CD4-positive, alpha-beta T cell (primary cell): ENCODE measurements at regions not wholly inside any gene's neighbourhood (a gene's known extent, or its start where the extent isn't known, plus 50 kb on each side); places are given as distances from the start of the nearest gene placed in this dataset.

ENCODE experiments used
- ATAC-seq: fragments of 200-7000 bp; cut with Tn5 transposase; one replicate; pipeline ENCODE4 v1.10.0; 2022; ENCODE audit warnings: mild to moderate bottlenecking; ENCODE audit not compliant: poor library complexity
- CTCF ChIA-PET: fragments of 350-600 bp; sonication (Branson Sonifier 250); formaldehyde crosslinking; loops from one replicate; lab custom pipeline; 2021; ENCODE audit warnings: antibody characterized with exemption, inconsistent platforms; lab: Charles Lee
- POLR2A ChIA-PET: fragments of 350-600 bp; sonication (Branson Sonifier 250); formaldehyde crosslinking; loops from one replicate; lab custom pipeline; 2021; ENCODE audit warnings: antibody characterized with exemption, inconsistent platforms; lab: Charles Lee
- DNase-seq, 14 experiments: peaks; one replicate each; pipeline ENCODE4 v3.0.0-alpha.2; 2013 to 2020; ENCODE audit warnings: mixed read lengths in 2 of 14
- H3K27ac ChIP-seq, 2 donors: one replicate each; pipeline versions ENCODE4 v1.5.1 to v1.7.0; 2013; ENCODE audit warnings: low read length in 2 of 2, low read depth in 1 of 2, mild to moderate bottlenecking in 1 of 2
- H3K27me3 ChIP-seq, 2 experiments: 1 replicate in 1 of 2; 2 replicates in 1 of 2; pipeline versions ENCODE4 v1.6.1 to v1.7.0; 2013; ENCODE audit warnings: low read length in 2 of 2, control low read depth in 1 of 2, mild to moderate bottlenecking in 1 of 2, moderate library complexity in 1 of 2; ENCODE audit not compliant: insufficient read depth in 2 of 2, control insufficient read depth in 1 of 2
- H3K36me3 ChIP-seq: one replicate; pipeline ENCODE4 v1.6.1; 2013; ENCODE audit warnings: low read length, control low read depth; ENCODE audit not compliant: insufficient read depth
- H3K4me1 ChIP-seq: one replicate; pipeline ENCODE4 v1.6.1; 2013; ENCODE audit warnings: low read length, control low read depth; ENCODE audit not compliant: insufficient read depth
- H3K4me3 ChIP-seq: one replicate; pipeline ENCODE4 v1.5.1; 2013; ENCODE audit warnings: mild to moderate bottlenecking, low read length, moderate library complexity
- H3K9me3 ChIP-seq, 2 experiments: 1 replicate in 1 of 2; 2 replicates in 1 of 2; pipeline versions ENCODE4 v1.6.1 to v1.7.0; 2013; ENCODE audit warnings: low read length in 2 of 2, mild to moderate bottlenecking in 2 of 2, control low read depth in 1 of 2, moderate library complexity in 1 of 2; ENCODE audit not compliant: control insufficient read depth in 1 of 2, insufficient read depth in 1 of 2
- H3K27ac Mint-ChIP-seq: one replicate; pipeline ENCODE4 v1.8.0; 2020; ENCODE audit warnings: mixed read lengths
- H3K27me3 Mint-ChIP-seq: one replicate; pipeline ENCODE4 v1.8.0; 2021; ENCODE audit warnings: mixed read lengths
- H3K36me3 Mint-ChIP-seq: one replicate; pipeline ENCODE4 v1.8.0; 2021; ENCODE audit warnings: low read depth, mixed read lengths
- H3K4me1 Mint-ChIP-seq: one replicate; pipeline ENCODE4 v1.8.0; 2021; ENCODE audit warnings: low read depth, mixed read lengths
- H3K4me3 Mint-ChIP-seq: one replicate; pipeline ENCODE4 v1.8.0; 2020; ENCODE audit warnings: mild to moderate bottlenecking, mixed read lengths
- H3K9me3 Mint-ChIP-seq: one replicate; pipeline ENCODE4 v1.8.0; 2020; ENCODE audit warnings: mixed read lengths
- CTCF ChIP-seq: fragments of 200-600 bp; IDR thresholded peaks from one replicate; pipeline ENCODE4 v1.8.0; 2022; ENCODE audit warnings: antibody characterized with exemption, mild to moderate bottlenecking
- intact Hi-C, 2 experiments: fragments of 100-400 bp; cut with DNase I in 1 of 2; cut with micrococcal nuclease in 1 of 2; formaldehyde crosslinking; loops; one replicate each; pipeline versions ENCODE4 v1.15.1 to v1.9.0; 2023 to 2025; cut with DNase I, micrococcal nuclease

- no peak overlapping the region for H3K4me3 ChIP-seq
- ChIA-PET CTCF (no interaction called here), POLR2A (no interaction called here)
- H3K27me3 ChIP-seq, result no peaks in the 10 kb centered on the region
- H3K4me1 ChIP-seq, result no peaks in the 10 kb centered on the region
- ATAC-seq (no peak), DNase-seq (no peak)
- no peak overlapping the region for H3K27ac ChIP-seq
- H3K27ac Mint-ChIP-seq, result no peak overlapping the region
- TF ChIP-seq CTCF, result no peak
- H3K9me3 Mint-ChIP-seq, result peaks cover 5% of the 10 kb centered on the region
- H3K9me3 ChIP-seq, result peaks cover 9 to 11% of the 10 kb centered on the region in 2 experiments
- intact Hi-C loops, result no loop called here
- no peaks in the 10 kb centered on the region for H3K4me1 Mint-ChIP-seq
- H3K36me3 Mint-ChIP-seq, result no peaks in the 10 kb centered on the region
- no peak overlapping the region for H3K4me3 Mint-ChIP-seq
- H3K27me3 Mint-ChIP-seq, result no peaks in the 10 kb centered on the region
- no peaks in the 10 kb centered on the region for H3K36me3 ChIP-seq
Measured at GRCh38 chr4:124964852-124965496, 252.4 kb upstream of the ANKRD50 start.

DNA sequence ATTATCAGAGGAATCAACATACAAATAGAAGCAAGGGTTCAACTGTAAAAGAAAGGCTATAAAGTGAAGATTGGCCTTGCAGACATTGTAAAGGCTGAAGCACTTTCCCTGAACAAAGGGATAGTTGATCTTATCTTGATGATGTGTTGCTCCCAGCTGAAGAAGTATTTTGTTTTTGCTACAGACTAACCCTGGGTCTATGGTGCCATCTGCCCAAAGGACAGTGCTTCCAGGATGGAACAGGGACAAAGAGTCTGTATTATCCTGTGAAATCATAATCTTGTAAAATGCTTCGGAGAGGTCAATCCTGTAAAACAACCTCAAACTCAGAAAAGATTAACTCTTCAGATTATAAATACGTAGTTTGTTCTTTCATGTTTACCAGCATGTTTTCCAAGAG lies 251.7 kb upstream of the ANKRD50 start:
- Histone ChIP-seq H3K9me3 (peaks cover 9 to 11% of the 10 kb centered on the region in 2 experiments), H3K4me3 (no peak overlapping the region), H3K4me1 (no peaks in the 10 kb centered on the region), H3K27me3 (no peaks in the 10 kb centered on the region), H3K27ac (no peak overlapping the region), H3K36me3 (no peaks in the 10 kb centered on the region)
- DNase-seq (no peak), ATAC-seq (no peak)
- no peaks in the 10 kb centered on the region for H3K27me3 Mint-ChIP-seq
- H3K4me1 Mint-ChIP-seq, result no peaks in the 10 kb centered on the region
- no peak for TF ChIP-seq CTCF
- H3K4me3 Mint-ChIP-seq, result no peak overlapping the region
- intact Hi-C loops, result no loop called here
- H3K36me3 Mint-ChIP-seq, result no peaks in the 10 kb centered on the region
- peaks cover 9% of the 10 kb centered on the region for H3K9me3 Mint-ChIP-seq
- ChIA-PET POLR2A (no interaction called here), CTCF (no interaction called here)
- no peak overlapping the region for H3K27ac Mint-ChIP-seq

- H3K4me3 ChIP-seq, result no peak overlapping the region
- Mint-ChIP-seq H3K36me3 (no peaks in the 10 kb centered on the region), H3K27ac (no peak overlapping the region), H3K27me3 (no peaks in the 10 kb centered on the region), H3K4me3 (no peak overlapping the region), H3K4me1 (no peaks in the 10 kb centered on the region), H3K9me3 (peaks cover 9% of the 10 kb centered on the region)
- ChIA-PET CTCF (no interaction called here), POLR2A (no interaction called here)
- H3K4me1 ChIP-seq, result no peaks in the 10 kb centered on the region
- intact Hi-C loops, result no loop called here
- no peaks in the 10 kb centered on the region for H3K36me3 ChIP-seq
- ATAC-seq, result no peak
- no peak overlapping the region for H3K27ac ChIP-seq
- DNase-seq, result no peak
- H3K9me3 ChIP-seq, result peaks cover 9 to 11% of the 10 kb centered on the region in 2 experiments
- no peak for TF ChIP-seq CTCF
- H3K27me3 ChIP-seq, result no peaks in the 10 kb centered on the region
Measured at GRCh38 chr4:124961138-124961750, 248.7 kb upstream of the ANKRD50 start.
